Esophagus (tissue), 2 donors: ENCODE measurements at regions not wholly inside any gene's neighbourhood (a gene's known extent, or its start where the extent isn't known, plus 50 kb on each side); places are given as distances from the start of the nearest gene placed in this dataset.

Source experiments
- H3K27ac ChIP-seq, 2 donors: one replicate each; pipeline ENCODE4 v1.5.1; 2013; ENCODE audit warnings: low read depth in 2 of 2, mild to moderate bottlenecking in 2 of 2, inconsistent platforms in 1 of 2, low read length in 1 of 2, moderate library complexity in 1 of 2
- H3K27me3 ChIP-seq, 2 donors: one replicate each; pipeline ENCODE4 v1.6.1; 2013; ENCODE audit warnings: low read length in 2 of 2, control low read depth in 1 of 2, mild to moderate bottlenecking in 1 of 2; ENCODE audit not compliant: insufficient read depth in 2 of 2, control insufficient read depth in 1 of 2
- H3K36me3 ChIP-seq, 2 donors: one replicate each; pipeline ENCODE4 v1.6.1; 2013; ENCODE audit warnings: low read length in 1 of 2; ENCODE audit not compliant: control insufficient read depth in 2 of 2, insufficient read depth in 2 of 2
- H3K4me1 ChIP-seq, 2 donors: one replicate each; pipeline ENCODE4 v1.6.1; 2013; ENCODE audit warnings: low read length in 1 of 2; ENCODE audit not compliant: control insufficient read depth in 2 of 2, insufficient read depth in 2 of 2
- H3K4me3 ChIP-seq, 2 donors: one replicate each; pipeline ENCODE4 v1.5.1; 2013; ENCODE audit warnings: low read length in 2 of 2, mild to moderate bottlenecking in 2 of 2, low read depth in 1 of 2, moderate library complexity in 1 of 2
- H3K9me3 ChIP-seq, 2 donors: one replicate each; pipeline ENCODE4 v1.6.1; 2013; ENCODE audit warnings: mild to moderate bottlenecking in 2 of 2, low read depth in 1 of 2, low read length in 1 of 2, moderate library complexity in 1 of 2; ENCODE audit not compliant: control insufficient read depth in 2 of 2, insufficient read depth in 1 of 2
- WGBS, 2 donors: extraction: QIAGEN DNeasy Blood & Tissue Kit; methylation state at CpG; one replicate each; pipeline ENCODE4 v1.1.7; 2013; 5-methylcytosine and 5-hydroxymethylcytosine counted together
- donor health status: healthy with polysubstance abuse.
- donor health status: Bipolar disorder and iron deficiency.

- H3K27me3 ChIP-seq = no peaks in the 10 kb centered on the region
- no peaks in the 10 kb centered on the region for H3K9me3 ChIP-seq
- 76 to 78% methylated on average over 5 of the region's 5 CpGs for WGBS, 2 donors
- H3K4me3 ChIP-seq = no peak overlapping the region
- no peaks in the 10 kb centered on the region for H3K36me3 ChIP-seq
- no peaks in the 10 kb centered on the region for H3K4me1 ChIP-seq
- no peak overlapping the region for H3K27ac ChIP-seq
Observed at GRCh38 chr6:98639089-98639635, 195.2 kb upstream of the POU3F2 start.

GRCh38 chr6:98640366-98640765 lies 194.0 kb upstream of the POU3F2 start:
- Histone ChIP-seq H3K27ac (no peak overlapping the region), H3K4me1 (no peaks in the 10 kb centered on the region), H3K36me3 (no peaks in the 10 kb centered on the region), H3K27me3 (no peaks in the 10 kb centered on the region), H3K4me3 (no peak overlapping the region), H3K9me3 (no peaks in the 10 kb centered on the region)
- WGBS, 2 donors = 74 to 76% methylated on average over 5 of the region's 5 CpGs

GRCh38 chr6:98641949-98642719 lies 192.2 kb upstream of the POU3F2 start:
- no peaks in the 10 kb centered on the region for H3K27me3 ChIP-seq
- no peaks in the 10 kb centered on the region for H3K4me1 ChIP-seq
- no peaks in the 10 kb centered on the region for H3K36me3 ChIP-seq
- H3K4me3 ChIP-seq = no peak overlapping the region
- WGBS, 2 donors = 29 to 36% methylated on average over 5 of the region's 5 CpGs
- no peak overlapping the region for H3K27ac ChIP-seq
- H3K9me3 ChIP-seq = no peaks in the 10 kb centered on the region

GRCh38 chr6:98644063-98644462 lies 190.3 kb upstream of the POU3F2 start:
- Histone ChIP-seq H3K27ac (no peak overlapping the region), H3K27me3 (no peaks in the 10 kb centered on the region), H3K9me3 (no peaks in the 10 kb centered on the region), H3K36me3 (no peaks in the 10 kb centered on the region), H3K4me3 (no peak overlapping the region), H3K4me1 (no peaks in the 10 kb centered on the region)
- WGBS, 2 donors = 43 to 50% methylated on average over 5 of the region's 5 CpGs

- no peak overlapping the region for H3K4me3 ChIP-seq
- H3K9me3 ChIP-seq = no peaks in the 10 kb centered on the region
- no peak overlapping the region for H3K27ac ChIP-seq
- 66 to 69% methylated on average over 7 of the region's 7 CpGs for WGBS, 2 donors
- H3K36me3 ChIP-seq = no peaks in the 10 kb centered on the region
- H3K4me1 ChIP-seq = peaks cover 0 to 2% of the 10 kb centered on the region in 2 donors
- H3K27me3 ChIP-seq = no peaks in the 10 kb centered on the region
Observed at GRCh38 chr6:98648211-98648914, 186.0 kb upstream of the POU3F2 start.

- WGBS, 2 donors = 23% methylated on average over 3 of the region's 3 CpGs
- Histone ChIP-seq H3K4me1 (peaks cover 0 to 2% of the 10 kb centered on the region in 2 donors), H3K36me3 (no peaks in the 10 kb centered on the region), H3K27ac (no peak overlapping the region), H3K27me3 (no peaks in the 10 kb centered on the region), H3K9me3 (no peaks in the 10 kb centered on the region), H3K4me3 (no peak overlapping the region)
Observed at GRCh38 chr6:98650941-98651340, 183.4 kb upstream of the POU3F2 start.

GRCh38 chr6:98653179-98653578 lies 181.2 kb upstream of the POU3F2 start:
- Histone ChIP-seq H3K27me3 (no peaks in the 10 kb centered on the region), H3K36me3 (no peaks in the 10 kb centered on the region)
- WGBS, 2 donors = 42% methylated on average over 2 of the region's 2 CpGs

GRCh38 chr6:98657764-98658163 lies 176.6 kb upstream of the POU3F2 start:
- Histone ChIP-seq H3K4me1 (no peaks in the 10 kb centered on the region), H3K27me3 (no peaks in the 10 kb centered on the region), H3K4me3 (no peak overlapping the region), H3K27ac (no peak overlapping the region), H3K36me3 (no peaks in the 10 kb centered on the region), H3K9me3 (no peaks in the 10 kb centered on the region)
- WGBS, 2 donors = 50 to 59% methylated on average over 5 of the region's 5 CpGs

More at GRCh38 chr6:98653179-98653578, 181.2 kb upstream of the POU3F2 start:
- Histone ChIP-seq H3K4me3 (no peak overlapping the region), H3K4me1 (peaks cover 0 to 2% of the 10 kb centered on the region in 2 donors), H3K9me3 (no peaks in the 10 kb centered on the region), H3K27ac (no peak overlapping the region)

GRCh38 chr6:98669371-98669770 lies 165.0 kb upstream of the POU3F2 start:
- no peaks in the 10 kb centered on the region for H3K9me3 ChIP-seq
- no peak overlapping the region for H3K4me3 ChIP-seq
- H3K36me3 ChIP-seq = no peaks in the 10 kb centered on the region
- no peaks in the 10 kb centered on the region for H3K4me1 ChIP-seq
- no peaks in the 10 kb centered on the region for H3K27me3 ChIP-seq
- no peak overlapping the region for H3K27ac ChIP-seq
